Glutamatergic neuron (in vitro differentiated cells): ENCODE measurements at regions not wholly inside any gene's neighbourhood (a gene's known extent, or its start where the extent isn't known, plus 50 kb on each side); places are given as distances from the start of the nearest gene placed in this dataset.
"Not testable (repeated sequence)": the region's sequence is repeated elsewhere in the genome, so short reads cannot be mapped to it uniquely, and the experiment has no call there.

Experiments
- DNase-seq: peaks from one replicate; pipeline ENCODE4 v3.0.0; 2022
- H3K27ac Mint-ChIP-seq: one replicate; pipeline ENCODE4 v1.8.0; 2020; ENCODE audit warnings: mild to moderate bottlenecking, mixed read lengths, inconsistent platforms; ENCODE audit not compliant: unreplicated experiment
- H3K27me3 Mint-ChIP-seq: one replicate; pipeline ENCODE4 v1.8.0; 2020; ENCODE audit warnings: mild to moderate bottlenecking, moderate library complexity, mixed read lengths, inconsistent platforms; ENCODE audit not compliant: unreplicated experiment
- H3K36me3 Mint-ChIP-seq: one replicate; pipeline ENCODE4 v1.8.0; 2020; ENCODE audit warnings: mild to moderate bottlenecking, mixed read lengths, inconsistent platforms; ENCODE audit not compliant: unreplicated experiment
- H3K4me1 Mint-ChIP-seq: one replicate; pipeline ENCODE4 v1.8.0; 2020; ENCODE audit warnings: mild to moderate bottlenecking, low read depth, mixed read lengths, inconsistent platforms; ENCODE audit not compliant: unreplicated experiment
- H3K4me3 Mint-ChIP-seq: one replicate; pipeline ENCODE4 v1.8.0; 2020; ENCODE audit warnings: mild to moderate bottlenecking, mixed read lengths, inconsistent platforms; ENCODE audit not compliant: unreplicated experiment
- H3K9me3 Mint-ChIP-seq: one replicate; pipeline ENCODE4 v1.8.0; 2020; ENCODE audit warnings: mild to moderate bottlenecking, moderate library complexity, mixed read lengths, inconsistent platforms; ENCODE audit not compliant: unreplicated experiment
- TF ChIP-seq, protein P1 (sequence below): fragments of 200-600 bp; sonication (generic); IDR thresholded peaks from one replicate; pipeline ENCODE4 v1.5.0; 2021; ENCODE audit not compliant: partially characterized antibody, unreplicated experiment

DNA sequence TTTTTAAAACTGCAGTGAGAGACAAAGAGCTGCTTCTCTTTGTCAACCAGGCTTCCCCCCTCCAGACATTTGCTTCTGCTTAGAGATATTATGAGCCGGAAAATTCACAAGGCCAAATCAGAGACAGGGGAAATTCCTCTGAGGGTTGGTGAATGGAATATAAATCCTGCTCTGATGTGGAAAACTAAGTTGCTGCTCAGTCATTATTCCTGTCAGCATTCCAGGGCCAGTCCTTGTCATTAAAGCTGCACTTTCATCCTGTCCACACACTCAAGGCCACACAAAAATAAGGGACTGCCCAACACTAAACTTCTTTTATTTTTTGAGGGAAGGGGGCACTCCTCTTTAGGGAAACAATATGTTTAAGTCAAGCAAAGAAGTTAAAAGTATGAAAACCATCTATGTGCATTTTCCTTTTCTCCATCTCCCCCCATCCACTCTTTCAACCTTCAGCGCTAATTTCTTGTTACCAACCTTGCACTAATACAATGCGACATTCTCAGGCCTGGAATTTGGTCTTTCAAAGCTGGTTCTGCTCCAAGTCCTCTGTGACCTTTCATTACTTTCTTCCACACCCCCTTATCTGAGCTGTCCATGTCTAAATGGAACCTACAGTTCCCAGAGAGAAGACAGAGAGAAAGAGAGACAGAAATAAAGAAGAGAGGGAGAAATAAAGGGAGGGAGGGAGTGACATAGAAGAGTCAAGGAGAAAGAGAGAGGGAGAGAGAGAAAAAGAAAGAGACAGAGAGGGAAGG is 118.9 kb upstream of the S1PR3 start:
- peaks cover 2% of the 10 kb centered on the region for H3K9me3 Mint-ChIP-seq
- no peak overlapping the region for H3K4me3 Mint-ChIP-seq
- no peaks in the 10 kb centered on the region for H3K27me3 Mint-ChIP-seq
- no peak overlapping the region for H3K27ac Mint-ChIP-seq
- H3K4me1 Mint-ChIP-seq, result no peaks in the 10 kb centered on the region
- DNase-seq, result no peak
- TF ChIP-seq, protein P1, sequence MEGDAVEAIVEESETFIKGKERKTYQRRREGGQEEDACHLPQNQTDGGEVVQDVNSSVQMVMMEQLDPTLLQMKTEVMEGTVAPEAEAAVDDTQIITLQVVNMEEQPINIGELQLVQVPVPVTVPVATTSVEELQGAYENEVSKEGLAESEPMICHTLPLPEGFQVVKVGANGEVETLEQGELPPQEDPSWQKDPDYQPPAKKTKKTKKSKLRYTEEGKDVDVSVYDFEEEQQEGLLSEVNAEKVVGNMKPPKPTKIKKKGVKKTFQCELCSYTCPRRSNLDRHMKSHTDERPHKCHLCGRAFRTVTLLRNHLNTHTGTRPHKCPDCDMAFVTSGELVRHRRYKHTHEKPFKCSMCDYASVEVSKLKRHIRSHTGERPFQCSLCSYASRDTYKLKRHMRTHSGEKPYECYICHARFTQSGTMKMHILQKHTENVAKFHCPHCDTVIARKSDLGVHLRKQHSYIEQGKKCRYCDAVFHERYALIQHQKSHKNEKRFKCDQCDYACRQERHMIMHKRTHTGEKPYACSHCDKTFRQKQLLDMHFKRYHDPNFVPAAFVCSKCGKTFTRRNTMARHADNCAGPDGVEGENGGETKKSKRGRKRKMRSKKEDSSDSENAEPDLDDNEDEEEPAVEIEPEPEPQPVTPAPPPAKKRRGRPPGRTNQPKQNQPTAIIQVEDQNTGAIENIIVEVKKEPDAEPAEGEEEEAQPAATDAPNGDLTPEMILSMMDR, result no peak
- peaks cover 6% of the 10 kb centered on the region for H3K36me3 Mint-ChIP-seq

DNA sequence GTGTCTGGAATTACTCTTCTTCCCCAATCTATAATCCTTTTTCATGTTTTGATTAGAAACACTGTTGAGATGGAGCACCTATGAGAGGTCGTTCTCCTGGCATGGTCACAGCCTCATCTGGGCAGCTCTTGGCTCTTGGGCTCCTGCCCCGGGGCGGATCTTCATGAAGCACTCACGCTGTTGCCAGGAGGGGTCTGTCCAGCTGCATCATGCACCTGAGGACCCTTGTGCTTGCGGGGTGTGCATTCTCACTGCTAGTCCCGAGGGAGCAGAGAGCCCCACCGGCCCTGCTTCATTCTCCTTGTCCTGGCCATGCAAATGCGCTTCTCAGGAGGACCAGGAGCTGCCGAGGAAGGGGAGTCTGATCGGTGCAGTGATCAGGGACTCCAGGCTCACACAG is 117.6 kb upstream of the S1PR3 start:
- TF ChIP-seq, protein P1, result no peak
- H3K27ac Mint-ChIP-seq, result no peak overlapping the region
- H3K27me3 Mint-ChIP-seq, result no peaks in the 10 kb centered on the region
- H3K4me1 Mint-ChIP-seq, result no peaks in the 10 kb centered on the region
- H3K4me3 Mint-ChIP-seq, result no peak overlapping the region
- H3K9me3 Mint-ChIP-seq, result peaks cover 2% of the 10 kb centered on the region
- peaks cover 5% of the 10 kb centered on the region for H3K36me3 Mint-ChIP-seq
- no peak for DNase-seq

DNA sequence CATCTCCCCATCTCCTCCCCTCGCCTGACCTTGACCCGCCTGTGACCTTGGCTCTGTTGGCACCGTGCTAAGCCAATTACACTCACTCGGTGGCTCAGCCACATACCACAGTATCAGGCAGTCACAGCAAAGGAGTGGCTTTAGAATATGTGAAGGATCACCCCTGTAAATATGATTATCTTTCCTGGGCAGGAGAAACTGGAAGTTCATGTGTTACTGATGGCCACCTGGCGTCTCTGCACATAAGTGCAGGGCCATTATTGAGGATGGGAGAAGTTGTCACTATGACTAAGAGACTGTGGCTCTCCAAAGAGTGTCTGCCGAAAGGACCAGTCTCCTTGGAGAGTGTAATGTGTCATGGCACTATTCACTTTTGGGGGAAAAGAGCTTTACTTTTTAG is 116.9 kb upstream of the S1PR3 start:
- Mint-ChIP-seq H3K27me3 (no peaks in the 10 kb centered on the region), H3K9me3 (peaks cover 2% of the 10 kb centered on the region), H3K4me3 (no peak overlapping the region), H3K27ac (no peak overlapping the region), H3K36me3 (no peaks in the 10 kb centered on the region), H3K4me1 (no peaks in the 10 kb centered on the region)
- DNase-seq, result no peak
- TF ChIP-seq, protein P1, result no peak

DNA sequence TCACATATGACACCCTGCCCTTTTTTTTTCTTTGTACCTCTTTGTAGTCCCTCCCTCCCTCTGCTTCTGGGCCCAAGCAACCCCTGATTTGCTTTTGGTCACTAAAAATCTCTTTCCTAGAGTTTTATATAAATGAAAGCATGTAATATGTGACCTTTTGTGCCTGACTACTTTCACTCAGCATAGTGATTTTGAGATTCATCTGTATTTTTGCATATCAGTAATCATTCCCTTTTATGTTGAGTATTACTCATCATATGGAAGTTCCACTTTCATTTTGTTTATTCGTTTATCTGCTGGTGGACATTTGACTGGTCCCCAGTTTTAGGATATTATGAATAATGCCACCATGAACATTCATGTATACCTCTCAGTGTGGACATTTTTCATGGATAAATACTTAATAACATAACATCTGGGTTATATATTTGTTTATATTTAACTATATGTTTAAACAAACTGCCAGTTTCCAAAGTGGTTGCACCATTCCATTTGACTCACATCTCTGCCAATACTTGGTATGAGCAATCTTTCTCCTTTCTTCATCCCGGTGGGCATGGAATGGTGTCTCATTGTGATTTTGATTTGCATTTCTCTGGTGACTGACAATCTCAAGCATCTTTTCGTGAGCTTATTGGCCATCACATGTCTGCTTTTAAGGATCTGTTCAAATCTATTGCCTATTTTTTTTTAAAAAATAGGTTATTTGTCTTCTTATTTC is 115.7 kb upstream of the S1PR3 start:
- H3K4me3 Mint-ChIP-seq, result no peak overlapping the region
- no peak overlapping the region for H3K27ac Mint-ChIP-seq
- H3K27me3 Mint-ChIP-seq, result no peaks in the 10 kb centered on the region
- no peak for DNase-seq
- no peaks in the 10 kb centered on the region for H3K9me3 Mint-ChIP-seq
- TF ChIP-seq, protein P1, result no peak
- H3K36me3 Mint-ChIP-seq, result no peaks in the 10 kb centered on the region
- no peaks in the 10 kb centered on the region for H3K4me1 Mint-ChIP-seq

DNA sequence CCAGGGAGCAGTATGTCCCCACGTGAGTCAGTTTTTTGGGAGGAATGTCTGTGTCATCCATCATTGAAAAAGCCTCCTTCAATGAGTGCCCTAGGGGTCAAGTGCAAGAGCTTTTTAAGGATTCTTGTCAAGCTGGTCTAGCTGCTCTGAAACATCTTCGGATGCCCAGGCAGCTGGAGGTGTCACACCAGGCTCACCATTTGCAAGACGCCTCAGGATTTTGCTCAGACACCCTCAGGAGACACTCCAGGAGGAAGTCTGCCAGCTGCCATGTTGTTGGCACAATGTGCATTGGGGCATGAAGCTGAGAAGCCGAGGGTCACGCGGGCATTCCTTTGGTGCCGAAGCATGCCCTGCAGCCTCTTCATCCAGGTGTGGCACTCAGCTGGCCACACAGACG is 111.1 kb upstream of the S1PR3 start:
- Mint-ChIP-seq H3K36me3 (no peaks in the 10 kb centered on the region), H3K4me3 (no peak overlapping the region), H3K4me1 (no peaks in the 10 kb centered on the region), H3K27me3 (no peaks in the 10 kb centered on the region), H3K27ac (no peak overlapping the region), H3K9me3 (no peaks in the 10 kb centered on the region)
- DNase-seq, result no peak
- TF ChIP-seq, protein P1, result no peak

DNA sequence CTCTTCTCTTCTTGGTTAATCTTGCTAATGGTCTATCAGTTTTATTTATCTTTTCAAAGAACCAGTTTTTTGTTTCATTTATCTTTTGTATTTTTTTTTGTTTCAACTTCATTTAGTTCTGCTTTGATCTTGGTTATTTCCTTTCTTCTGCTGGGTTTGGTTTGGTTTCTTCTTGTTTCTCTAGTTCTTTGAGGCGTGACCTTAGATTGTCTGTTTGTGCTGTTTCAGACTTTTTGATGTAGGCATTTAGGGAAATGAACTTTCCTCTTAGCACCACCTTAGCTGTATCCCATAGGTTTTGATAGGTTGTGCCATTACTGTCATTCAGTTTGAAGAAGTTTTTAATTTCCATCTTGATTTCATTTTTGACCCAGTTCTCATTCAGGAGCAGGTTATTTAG is 107.0 kb upstream of the S1PR3 start:
- H3K27ac Mint-ChIP-seq, DNase-seq, H3K4me1 Mint-ChIP-seq, H3K27me3 Mint-ChIP-seq, H3K4me3 Mint-ChIP-seq, H3K36me3 Mint-ChIP-seq, H3K9me3 Mint-ChIP-seq: not testable (repeated sequence)

DNA sequence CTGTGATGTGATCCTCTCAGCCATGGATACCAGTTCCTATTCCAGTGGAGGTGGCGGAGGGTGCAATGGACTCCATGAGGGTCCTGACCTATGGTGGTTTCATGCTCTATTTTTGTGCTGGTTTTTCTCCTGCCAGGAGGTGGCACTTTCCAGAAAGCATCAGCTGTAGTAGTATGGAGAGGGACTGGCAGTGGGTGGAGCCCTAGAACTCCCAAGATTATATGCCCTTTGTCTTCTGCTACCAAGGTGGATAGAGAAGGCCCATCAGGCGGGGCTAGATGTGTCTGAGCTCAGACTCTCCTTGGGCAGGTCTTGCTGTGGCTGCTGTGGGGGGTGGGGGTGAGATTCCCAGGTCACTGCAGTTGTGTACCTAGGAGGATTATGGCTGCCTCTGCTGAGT is 104.5 kb upstream of the S1PR3 start:
- not testable (repeated sequence) for H3K27me3 Mint-ChIP-seq, H3K36me3 Mint-ChIP-seq, H3K9me3 Mint-ChIP-seq, DNase-seq, H3K4me1 Mint-ChIP-seq, H3K4me3 Mint-ChIP-seq, H3K27ac Mint-ChIP-seq
